SKM-1 treated with dmso at 0.1 percent for 144 hours (cell line): ENCODE measurements at regions not wholly inside any gene's neighbourhood (a gene's known extent, or its start where the extent isn't known, plus 50 kb on each side); places are given as distances from the start of the nearest gene placed in this dataset.

Experiments
- DNase-seq: peaks from one replicate; lab custom pipeline; 2025; ENCODE audit not compliant: unreplicated experiment; lab: John Stamatoyannopoulos, UW

GRCh38 chr2:237012577-237013267 is 73.0 kb upstream of the COPS8 start:
- DNase-seq, result no peak

- DNase-seq, result no peak
Observed at GRCh38 chr2:237016121-237016915, 69.4 kb upstream of the COPS8 start.

- DNase-seq, result no peak
Observed at GRCh38 chr2:237020090-237020489, 65.6 kb upstream of the COPS8 start.

GRCh38 chr2:237022533-237022932 is 63.2 kb upstream of the COPS8 start:
- DNase-seq, result no peak

- no peak for DNase-seq
Observed at GRCh38 chr2:237024255-237024654, 61.4 kb upstream of the COPS8 start.

- DNase-seq, result no peak
Observed at GRCh38 chr2:237025090-237025865, 60.4 kb upstream of the COPS8 start.

GRCh38 chr2:237026981-237027711 is 58.5 kb upstream of the COPS8 start:
- DNase-seq, result peak; percentile 67

GRCh38 chr2:237027712-237028029 is 58.0 kb upstream of the COPS8 start:
- no peak for DNase-seq

GRCh38 chr2:237030382-237030781 is 55.3 kb upstream of the COPS8 start:
- DNase-seq, result no peak

- no peak for DNase-seq
Observed at GRCh38 chr2:237033536-237034060, 52.1 kb upstream of the COPS8 start.

- DNase-seq, result no peak
Observed at GRCh38 chr2:237035781-237036475, 49.8 kb upstream of the COPS8 start.
